ENCODE measurements at regions not wholly inside any gene's neighbourhood (a gene's known extent, or its start where the extent isn't known, plus 50 kb on each side); places are given as distances from the start of the nearest gene placed in this dataset.

DNA sequence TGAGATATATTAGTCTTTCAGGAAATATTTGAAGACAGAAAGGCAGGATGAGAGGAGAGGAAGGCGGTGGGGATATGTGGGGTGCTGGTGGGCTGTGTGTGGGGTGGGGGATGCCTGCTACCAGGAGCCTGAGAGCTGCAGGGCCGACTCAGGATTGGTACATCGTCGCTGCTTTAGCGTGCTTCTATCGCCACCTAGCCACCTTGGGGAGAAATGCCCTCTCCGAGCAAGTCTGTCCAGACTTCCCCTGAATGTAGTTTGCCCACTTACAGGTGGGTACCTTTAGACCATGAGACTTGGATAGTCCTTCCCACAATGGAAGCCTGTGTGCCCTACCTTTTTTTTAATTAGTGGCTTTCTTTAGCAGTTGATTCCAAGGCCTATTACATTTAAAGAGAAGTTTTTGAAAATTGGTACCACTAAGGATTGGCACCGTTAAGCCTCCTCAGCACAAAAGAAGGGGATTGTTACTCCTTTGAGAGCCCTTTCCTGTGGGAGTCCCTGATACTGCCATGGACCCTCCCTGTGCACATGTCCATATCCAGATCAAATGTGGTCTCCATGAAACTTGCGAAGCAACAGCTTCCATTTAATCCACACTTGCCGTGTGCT lies 114.1 kb upstream of the NDUFV2 start:
- TF ChIP-seq, protein P1, sequence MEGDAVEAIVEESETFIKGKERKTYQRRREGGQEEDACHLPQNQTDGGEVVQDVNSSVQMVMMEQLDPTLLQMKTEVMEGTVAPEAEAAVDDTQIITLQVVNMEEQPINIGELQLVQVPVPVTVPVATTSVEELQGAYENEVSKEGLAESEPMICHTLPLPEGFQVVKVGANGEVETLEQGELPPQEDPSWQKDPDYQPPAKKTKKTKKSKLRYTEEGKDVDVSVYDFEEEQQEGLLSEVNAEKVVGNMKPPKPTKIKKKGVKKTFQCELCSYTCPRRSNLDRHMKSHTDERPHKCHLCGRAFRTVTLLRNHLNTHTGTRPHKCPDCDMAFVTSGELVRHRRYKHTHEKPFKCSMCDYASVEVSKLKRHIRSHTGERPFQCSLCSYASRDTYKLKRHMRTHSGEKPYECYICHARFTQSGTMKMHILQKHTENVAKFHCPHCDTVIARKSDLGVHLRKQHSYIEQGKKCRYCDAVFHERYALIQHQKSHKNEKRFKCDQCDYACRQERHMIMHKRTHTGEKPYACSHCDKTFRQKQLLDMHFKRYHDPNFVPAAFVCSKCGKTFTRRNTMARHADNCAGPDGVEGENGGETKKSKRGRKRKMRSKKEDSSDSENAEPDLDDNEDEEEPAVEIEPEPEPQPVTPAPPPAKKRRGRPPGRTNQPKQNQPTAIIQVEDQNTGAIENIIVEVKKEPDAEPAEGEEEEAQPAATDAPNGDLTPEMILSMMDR (IDR thresholded peaks at IDR 0.05), result peak in 2 of 3 experiments; percentile 34 to 69
- no peak for TF ChIP-seq POLR2A (IDR thresholded peaks at IDR 0.05)

All from testis (tissue), 2 donors.